A549 (cell line): ENCODE measurements at regions not wholly inside any gene's neighbourhood (a gene's known extent, or its start where the extent isn't known, plus 50 kb on each side); places are given as distances from the start of the nearest gene placed in this dataset.
A peak's percentile ranks its signal among the peaks of the same experiment; 100 is the strongest.

ENCODE experiments used
- ATAC-seq, 2 experiments: fragments of 200-7000 bp in 1 of 2; fragments of >200 bp in 1 of 2; cut with Nextera tagmentation in 1 of 2; cut with Tn5 transposase in 1 of 2; 3 replicates each; pipeline versions ENCODE4 v1.8.0 to v1.9.1; 2018 to 2020; ENCODE audit warnings: mild to moderate bottlenecking in 1 of 2, moderate library complexity in 1 of 2
- CTCF ChIA-PET: fragments of 300-600 bp; sonication (Branson Sonifier 250); formaldehyde crosslinking; extraction: SDS; loops from one replicate; lab custom pipeline; 2021; ENCODE audit warnings: antibody characterized with exemption, inconsistent platforms; lab: Yijun Ruan, JAX
- POLR2A ChIA-PET: fragments of 350-600 bp; formaldehyde crosslinking; extraction: SDS; loops from one replicate; lab custom pipeline; 2021; ENCODE audit warnings: antibody characterized with exemption, inconsistent platforms; lab: Yijun Ruan, JAX
- DNase-seq, 2 experiments: peaks; one replicate each; pipeline versions ENCODE4 v3.0.0 to v3.0.0-alpha.2; 2011 to 2016; ENCODE audit warnings: low read depth in 1 of 2, low spot score in 1 of 2
- FAIRE-seq: peaks from 2 replicates; lab custom pipeline; 2011; peaks lifted over from hg19 to GRCh38; lab: Jason Lieb, UNC
- H3K27ac ChIP-seq, 2 experiments: fragments of >200 bp; sonication (Bioruptor Twin); formaldehyde crosslinking; 3 replicates each; pipeline ENCODE4 v1.5.1; 2016 to 2017
- H3K4me1 ChIP-seq: fragments of >200 bp; sonication (Bioruptor Twin); formaldehyde crosslinking; 3 replicates; pipeline ENCODE4 v1.6.1; 2016
- H3K4me2 ChIP-seq: fragments of >200 bp; sonication (Bioruptor Twin); formaldehyde crosslinking; 3 replicates; pipeline ENCODE4 v1.6.1; 2016
- H3K4me3 ChIP-seq: fragments of >200 bp; sonication (Bioruptor Twin); formaldehyde crosslinking; 3 replicates; pipeline ENCODE4 v1.5.1; 2016
- H3K9me3 ChIP-seq: fragments of >200 bp; sonication (Bioruptor Twin); formaldehyde crosslinking; 3 replicates; pipeline ENCODE4 v1.6.1; 2016
- BHLHE40 ChIP-seq: IDR thresholded peaks from 2 replicates; pipeline ENCODE4 v1.6.1; 2012; ENCODE audit warnings: low read depth, low read length, inconsistent platforms
- CBX2 ChIP-seq: fragments of 200-600 bp; sonication (generic); IDR thresholded peaks from 2 replicates; pipeline ENCODE4 v1.6.1; 2016; ENCODE audit warnings: low read depth, mild to moderate bottlenecking, borderline replicate concordance
- CEBPB ChIP-seq, 2 experiments: fragments of >200 bp in 1 of 2; sonication (Bioruptor Twin) in 1 of 2; formaldehyde crosslinking in 1 of 2; IDR thresholded peaks; 2 replicates each; pipeline ENCODE4 v1.6.1; 2012 to 2016
- CHD4 ChIP-seq: fragments of 200-600 bp; sonication (generic); IDR thresholded peaks from 2 replicates; pipeline ENCODE4 v1.6.1; 2016; ENCODE audit warnings: antibody characterized with exemption, mild to moderate bottlenecking, borderline replicate concordance
- EHMT2 ChIP-seq: fragments of 200-600 bp; sonication (generic); IDR thresholded peaks from 2 replicates; pipeline ENCODE4 v1.6.1; 2016; ENCODE audit warnings: antibody characterized with exemption, low read depth, mild to moderate bottlenecking, moderate library complexity
- FOSB ChIP-seq: fragments of 250-450 bp; sonication (Bioruptor Pico); IDR thresholded peaks from 2 replicates; pipeline ENCODE4 v1.5.0; 2020; ENCODE audit warnings: mild to moderate bottlenecking, moderate library complexity
- FOSL2 ChIP-seq, 2 experiments: fragments of 450-650 bp in 1 of 2; fragments of >200 bp in 1 of 2; sonication (Bioruptor Twin) in 1 of 2; formaldehyde crosslinking; IDR thresholded peaks; 2 replicates each; pipeline versions ENCODE4 v1.5.0 to v1.6.1; 2016 to 2020; ENCODE audit warnings: mild to moderate bottlenecking in 1 of 2, moderate library complexity in 1 of 2
- FOXS1 ChIP-seq: fragments of 250-450 bp; sonication (Bioruptor Pico); IDR thresholded peaks from 2 replicates; pipeline ENCODE4 v1.5.0; 2020; ENCODE audit warnings: mild to moderate bottlenecking, moderate library complexity
- HOXA7 ChIP-seq: fragments of 250-450 bp; sonication (Bioruptor Pico); IDR thresholded peaks from 2 replicates; pipeline ENCODE4 v1.5.0; 2020; ENCODE audit warnings: mild to moderate bottlenecking, moderate library complexity
- KDM5A ChIP-seq: fragments of 200-600 bp; sonication (generic); IDR thresholded peaks from 2 replicates; pipeline ENCODE4 v1.6.1; 2016; ENCODE audit warnings: antibody characterized with exemption, mild to moderate bottlenecking
- MAFK ChIP-seq: fragments of 450-650 bp; IDR thresholded peaks from 2 replicates; pipeline ENCODE4 v1.6.1; 2014; ENCODE audit not compliant: partially characterized antibody
- MAZ ChIP-seq: fragments of 150-350 bp; IDR thresholded peaks from 2 replicates; pipeline ENCODE4 v1.6.1; 2014; ENCODE audit warnings: antibody characterized with exemption, low read depth, low read length, borderline replicate concordance
- NPAS2 ChIP-seq: fragments of 250-450 bp; sonication (Bioruptor Pico); IDR thresholded peaks from 2 replicates; pipeline ENCODE4 v1.8.0; 2022; ENCODE audit warnings: mild to moderate bottlenecking, moderate library complexity, borderline replicate concordance
- PHF8 ChIP-seq: fragments of 200-600 bp; sonication (generic); IDR thresholded peaks from 2 replicates; pipeline ENCODE4 v1.6.1; 2016; ENCODE audit warnings: low read depth, mild to moderate bottlenecking, antibody characterized with exemption, moderate library complexity, borderline replicate concordance
- POLR2A ChIP-seq: IDR thresholded peaks from 2 replicates; pipeline ENCODE4 v1.6.1; 2012; ENCODE audit warnings: mild to moderate bottlenecking, low read length
- POLR2AphosphoS2 ChIP-seq: conservative IDR thresholded peaks from 2 replicates; pipeline ENCODE4 v1.6.1; 2012; ENCODE audit warnings: low read length, improper control_type of control experiment, inconsistent platforms
- RAD21 ChIP-seq, 2 experiments: fragments of >200 bp in 1 of 2; sonication (Bioruptor Twin) in 1 of 2; formaldehyde crosslinking in 1 of 2; IDR thresholded peaks in 1 of 2; conservative IDR thresholded peaks in 1 of 2; 2 replicates in 1 of 2; 3 replicates in 1 of 2; pipeline ENCODE4 v1.6.1; 2012 to 2018; ENCODE audit warnings: inconsistent platforms in 1 of 2
- RARB ChIP-seq: fragments of 250-450 bp; sonication (Bioruptor Pico); IDR thresholded peaks from 2 replicates; pipeline ENCODE4 v1.8.0; 2021; ENCODE audit warnings: mild to moderate bottlenecking, moderate library complexity
- RCOR1 ChIP-seq: fragments of 150-350 bp; IDR thresholded peaks from 2 replicates; pipeline ENCODE4 v1.6.1; 2014; ENCODE audit warnings: antibody characterized with exemption, low read length, low read depth
- RNF2 ChIP-seq: fragments of 200-600 bp; sonication (generic); IDR thresholded peaks from 2 replicates; pipeline ENCODE4 v1.6.1; 2016; ENCODE audit warnings: low read depth, mild to moderate bottlenecking, antibody characterized with exemption, moderate library complexity, borderline replicate concordance
- SREBF2 ChIP-seq: fragments of 450-650 bp; IDR thresholded peaks from 2 replicates; pipeline ENCODE4 v1.6.1; 2014; ENCODE audit warnings: mild to moderate bottlenecking, moderate library complexity
- TFCP2L1 ChIP-seq: fragments of 250-450 bp; sonication (Bioruptor Pico); IDR thresholded peaks from 2 replicates; pipeline ENCODE4 v1.5.0; 2021; ENCODE audit warnings: mild to moderate bottlenecking
- TP53 ChIP-seq: fragments of 250-450 bp; sonication (Bioruptor Pico); IDR thresholded peaks from 2 replicates; pipeline ENCODE4 v1.5.0; 2021; ENCODE audit warnings: mild to moderate bottlenecking, moderate library complexity
- USF2 ChIP-seq: fragments of 450-650 bp; IDR thresholded peaks from 2 replicates; pipeline ENCODE4 v1.6.1; 2014; ENCODE audit warnings: antibody characterized with exemption
- ZFP36 ChIP-seq: fragments of 450-650 bp; IDR thresholded peaks from 2 replicates; pipeline ENCODE4 v1.6.1; 2014; ENCODE audit warnings: borderline replicate concordance; ENCODE audit not compliant: partially characterized antibody
- ZNF302 ChIP-seq: fragments of 250-450 bp; sonication (Bioruptor Pico); IDR thresholded peaks from 2 replicates; pipeline ENCODE4 v1.9.0; 2021; ENCODE audit warnings: inconsistent platforms, mild to moderate bottlenecking, moderate library complexity
- WGBS: methylation state at CpG from one replicate; pipeline ENCODE4 v1.1.6; 2017; ENCODE audit errors: missing lambda C conversion rate; 5-methylcytosine and 5-hydroxymethylcytosine counted together
- TF ChIP-seq, protein P1 (sequence below): fragments of 250-450 bp; sonication (Bioruptor Pico); IDR thresholded peaks from 2 replicates; pipeline ENCODE4 v1.5.0; 2020; ENCODE audit warnings: low read depth, mild to moderate bottlenecking, moderate library complexity
- TF ChIP-seq, protein P2 (sequence below): IDR thresholded peaks from 2 replicates; pipeline ENCODE4 v1.6.1; 2012
- TF ChIP-seq, protein P3 (sequence below): IDR thresholded peaks from 2 replicates; pipeline ENCODE4 v1.6.1; 2012
- TF ChIP-seq, protein P4 (sequence below): fragments of >200 bp; sonication (Bioruptor Twin); formaldehyde crosslinking; IDR thresholded peaks from 3 replicates; pipeline ENCODE4 v1.6.1; 2016
- TF ChIP-seq, protein P5 (sequence below): fragments of >200 bp; sonication (Bioruptor Twin); formaldehyde crosslinking; IDR thresholded peaks from 2 replicates; pipeline ENCODE4 v1.6.1; 2016

- ChIA-PET CTCF (no interaction called here), POLR2A (no interaction called here)
- TF ChIP-seq MAFK: peak; percentile 91
- TF ChIP-seq NPAS2 (CRISPR knock-in tag): no peak
- no peak for ATAC-seq
- FAIRE-seq: no peak
- Histone ChIP-seq H3K4me2 (no peak overlapping the region), H3K4me1 (no peaks in the 10 kb centered on the region), H3K27ac (no peak overlapping the region), H3K4me3 (no peak overlapping the region), H3K9me3 (no peaks in the 10 kb centered on the region; the same call in 2 of the 3 replicates)
- WGBS: 7% methylated on average over 6 of the region's 6 CpGs
- DNase-seq: no peak
These were observed 771.7 kb upstream of the CTNND2 start for GRCh38 chr5:12675959-12676358.

DNA sequence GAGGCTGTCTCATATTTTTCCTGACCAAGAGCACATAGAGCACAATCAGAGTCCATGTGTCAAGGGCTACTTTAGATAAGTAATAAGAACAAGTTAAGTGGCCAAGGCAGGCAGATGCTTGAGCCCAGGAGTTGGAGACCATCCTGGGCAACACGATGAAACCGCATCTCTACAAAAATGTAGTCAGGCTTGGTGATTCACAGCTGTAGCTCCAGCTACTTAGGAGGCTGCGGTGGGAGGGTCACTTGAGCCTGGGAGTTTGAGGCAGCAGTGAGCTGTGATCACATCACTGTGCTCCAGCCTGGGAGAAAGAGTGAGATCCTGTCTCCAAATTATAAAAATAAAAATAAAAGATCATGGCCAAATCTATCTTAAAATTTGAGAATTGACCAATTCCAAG lies 767.9 kb upstream of the CTNND2 start:
- ChIA-PET POLR2A (no interaction called here), CTCF (no interaction called here)
- ATAC-seq (no peak), FAIRE-seq (no peak), DNase-seq (no peak)
- WGBS: 11% methylated on average over 3 of the region's 3 CpGs
- TF ChIP-seq SREBF2 (no peak), RCOR1 (no peak), FOSL2 (IDR thresholded peaks at IDR 0.05) (no peak), FOSL2 (CRISPR knock-in tag; IDR thresholded peaks at IDR 0.05) (no peak), POLR2A (no peak), TFCP2L1 (CRISPR knock-in tag) (no peak), HOXA7 (no peak), EHMT2 (no peak), ZFP36 (no peak), ZNF302 (CRISPR knock-in tag) (no peak), RNF2 (no peak), CHD4 (no peak), KDM5A (no peak), TP53 (no peak), RARB (no peak), RAD21 (conservative IDR thresholded peaks at IDR 0.05 in 1 of 2, IDR thresholded peaks at IDR 0.05 in 1 of 2) (no peak), CBX2 (no peak), POLR2AphosphoS2 (no peak)
- TF ChIP-seq, protein P1, sequence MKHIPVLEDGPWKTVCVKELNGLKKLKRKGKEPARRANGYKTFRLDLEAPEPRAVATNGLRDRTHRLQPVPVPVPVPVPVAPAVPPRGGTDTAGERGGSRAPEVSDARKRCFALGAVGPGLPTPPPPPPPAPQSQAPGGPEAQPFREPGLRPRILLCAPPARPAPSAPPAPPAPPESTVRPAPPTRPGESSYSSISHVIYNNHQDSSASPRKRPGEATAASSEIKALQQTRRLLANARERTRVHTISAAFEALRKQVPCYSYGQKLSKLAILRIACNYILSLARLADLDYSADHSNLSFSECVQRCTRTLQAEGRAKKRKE (CRISPR knock-in tag): no peak
- no peak overlapping the region for H3K4me2 ChIP-seq
- no peak overlapping the region for H3K4me3 ChIP-seq
- H3K9me3 ChIP-seq: no peaks in the 10 kb centered on the region; the same call in 2 of the 3 replicates
- no peak overlapping the region for H3K27ac ChIP-seq
- H3K4me1 ChIP-seq: no peaks in the 10 kb centered on the region

GRCh38 chr5:12669326-12669725 lies 765.1 kb upstream of the CTNND2 start:
- CTCF ChIA-PET: no interaction called here
- 61% methylated on average over 2 of the region's 2 CpGs for WGBS
- DNase-seq: no peak
- no peak for FAIRE-seq
- Histone ChIP-seq H3K4me3 (no peak overlapping the region), H3K27ac (no peak overlapping the region), H3K9me3 (no peaks in the 10 kb centered on the region), H3K4me2 (no peak overlapping the region), H3K4me1 (no peaks in the 10 kb centered on the region)
- no peak for ATAC-seq
- POLR2A ChIA-PET: no interaction called here
- TF ChIP-seq SREBF2: no peak
- no peak for TF ChIP-seq FOSB (CRISPR knock-in tag)
- TF ChIP-seq, protein P2, sequence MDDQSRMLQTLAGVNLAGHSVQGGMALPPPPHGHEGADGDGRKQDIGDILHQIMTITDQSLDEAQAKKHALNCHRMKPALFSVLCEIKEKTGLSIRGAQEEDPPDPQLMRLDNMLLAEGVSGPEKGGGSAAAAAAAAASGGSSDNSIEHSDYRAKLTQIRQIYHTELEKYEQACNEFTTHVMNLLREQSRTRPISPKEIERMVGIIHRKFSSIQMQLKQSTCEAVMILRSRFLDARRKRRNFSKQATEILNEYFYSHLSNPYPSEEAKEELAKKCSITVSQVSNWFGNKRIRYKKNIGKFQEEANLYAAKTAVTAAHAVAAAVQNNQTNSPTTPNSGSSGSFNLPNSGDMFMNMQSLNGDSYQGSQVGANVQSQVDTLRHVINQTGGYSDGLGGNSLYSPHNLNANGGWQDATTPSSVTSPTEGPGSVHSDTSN: no peak
- TF ChIP-seq MAZ: no peak
- no peak for TF ChIP-seq FOXS1
- TF ChIP-seq EHMT2: no peak
- no peak for TF ChIP-seq PHF8
- TF ChIP-seq TFCP2L1 (CRISPR knock-in tag): no peak
- no peak for TF ChIP-seq BHLHE40
- TF ChIP-seq MAFK: no peak
- no peak for TF ChIP-seq USF2
- TF ChIP-seq RARB: no peak
- TF ChIP-seq KDM5A: no peak
- no peak for TF ChIP-seq CEBPB (IDR thresholded peaks at IDR 0.05)
- TF ChIP-seq, protein P3, sequence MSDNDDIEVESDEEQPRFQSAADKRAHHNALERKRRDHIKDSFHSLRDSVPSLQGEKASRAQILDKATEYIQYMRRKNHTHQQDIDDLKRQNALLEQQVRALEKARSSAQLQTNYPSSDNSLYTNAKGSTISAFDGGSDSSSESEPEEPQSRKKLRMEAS: no peak
- TF ChIP-seq, protein P4, sequence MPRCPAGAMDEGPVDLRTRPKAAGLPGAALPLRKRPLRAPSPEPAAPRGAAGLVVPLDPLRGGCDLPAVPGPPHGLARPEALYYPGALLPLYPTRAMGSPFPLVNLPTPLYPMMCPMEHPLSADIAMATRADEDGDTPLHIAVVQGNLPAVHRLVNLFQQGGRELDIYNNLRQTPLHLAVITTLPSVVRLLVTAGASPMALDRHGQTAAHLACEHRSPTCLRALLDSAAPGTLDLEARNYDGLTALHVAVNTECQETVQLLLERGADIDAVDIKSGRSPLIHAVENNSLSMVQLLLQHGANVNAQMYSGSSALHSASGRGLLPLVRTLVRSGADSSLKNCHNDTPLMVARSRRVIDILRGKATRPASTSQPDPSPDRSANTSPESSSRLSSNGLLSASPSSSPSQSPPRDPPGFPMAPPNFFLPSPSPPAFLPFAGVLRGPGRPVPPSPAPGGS: no peak
- TF ChIP-seq, protein P5, sequence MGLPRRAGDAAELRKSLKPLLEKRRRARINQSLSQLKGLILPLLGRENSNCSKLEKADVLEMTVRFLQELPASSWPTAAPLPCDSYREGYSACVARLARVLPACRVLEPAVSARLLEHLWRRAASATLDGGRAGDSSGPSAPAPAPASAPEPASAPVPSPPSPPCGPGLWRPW: no peak
